ENCODE measurements at regions not wholly inside any gene's neighbourhood (a gene's known extent, or its start where the extent isn't known, plus 50 kb on each side); places are given as distances from the start of the nearest gene placed in this dataset.

GRCh38 chr1:11594222-11594621, 60.0 kb downstream of the FBXO2 start:
- no peak for TF ChIP-seq CTCF (IDR thresholded peaks at IDR 0.05)
- no peak for TF ChIP-seq POLR2A (IDR thresholded peaks at IDR 0.05)

All from right lobe of liver (tissue), 4 donors.